SK-N-SH treated with all-trans-retinoic acid at 6 μM for 48 hours (cell line): ENCODE measurements at regions not wholly inside any gene's neighbourhood (a gene's known extent, or its start where the extent isn't known, plus 50 kb on each side); places are given as distances from the start of the nearest gene placed in this dataset.
"Not testable (repeated sequence)": the region's sequence is repeated elsewhere in the genome, so short reads cannot be mapped to it uniquely, and the experiment has no call there.

ENCODE experiments used
- ATAC-seq: fragments of 200-7000 bp; cut with Tn5 transposase; 3 replicates; pipeline ENCODE4 v1.9.1; 2020; ENCODE audit warnings: mild to moderate bottlenecking, moderate library complexity
- ARNTL ChIP-seq: fragments of 450-650 bp; formaldehyde crosslinking; IDR thresholded peaks from 2 replicates; pipeline ENCODE4 v1.5.0; 2020; ENCODE audit warnings: low read depth, mild to moderate bottlenecking, moderate library complexity, borderline replicate concordance
- BACH2 ChIP-seq: fragments of 250-450 bp; sonication (Bioruptor Pico); IDR thresholded peaks from 2 replicates; pipeline ENCODE4 v1.9.0; 2021; ENCODE audit warnings: mild to moderate bottlenecking, borderline replicate concordance
- CREB5 ChIP-seq: fragments of 250-450 bp; sonication (Bioruptor Pico); IDR thresholded peaks from 2 replicates; pipeline ENCODE4 v1.5.1; 2020; ENCODE audit warnings: low read depth, mild to moderate bottlenecking, moderate library complexity
- CSDC2 ChIP-seq: fragments of 250-450 bp; sonication (Bioruptor Pico); IDR thresholded peaks from 2 replicates; pipeline ENCODE4 v1.5.0; 2020; ENCODE audit warnings: mild to moderate bottlenecking, moderate library complexity
- CSRNP3 ChIP-seq: fragments of 250-450 bp; sonication (Bioruptor Pico); IDR thresholded peaks from 2 replicates; pipeline ENCODE4 v1.5.1; 2021; ENCODE audit warnings: mild to moderate bottlenecking, moderate library complexity
- ESRRG ChIP-seq: fragments of 250-450 bp; sonication (Bioruptor Pico); IDR thresholded peaks from 2 replicates; pipeline ENCODE4 v1.6.1; 2021; ENCODE audit warnings: mild to moderate bottlenecking
- GLIS3 ChIP-seq: fragments of 250-450 bp; sonication (Bioruptor Pico); IDR thresholded peaks from 2 replicates; pipeline ENCODE4 v1.5.0; 2020; ENCODE audit warnings: mild to moderate bottlenecking, moderate library complexity
- ISL1 ChIP-seq: fragments of 250-450 bp; sonication (Bioruptor Pico); IDR thresholded peaks from 2 replicates; pipeline ENCODE4 v2.1.2; 2022; ENCODE audit warnings: mild to moderate bottlenecking, moderate library complexity
- PATZ1 ChIP-seq: fragments of 250-450 bp; sonication (Bioruptor Pico); IDR thresholded peaks from 2 replicates; pipeline ENCODE4 v1.8.0; 2020; ENCODE audit warnings: mild to moderate bottlenecking, moderate library complexity, borderline replicate concordance
- POU6F1 ChIP-seq: fragments of 250-450 bp; sonication (Bioruptor Pico); IDR thresholded peaks from 2 replicates; pipeline ENCODE4 v1.8.0; 2021; ENCODE audit warnings: low read depth, mild to moderate bottlenecking, moderate library complexity, borderline replicate concordance
- PPARA ChIP-seq: fragments of 250-450 bp; sonication (Bioruptor Pico); IDR thresholded peaks from 2 replicates; pipeline ENCODE4 v1.5.0; 2020; ENCODE audit warnings: mild to moderate bottlenecking, borderline replicate concordance
- RARB ChIP-seq: fragments of 250-450 bp; sonication (Bioruptor Pico); IDR thresholded peaks from 2 replicates; pipeline ENCODE4 v1.8.0; 2021; ENCODE audit warnings: mild to moderate bottlenecking, moderate library complexity
- SNAI2 ChIP-seq: fragments of 250-450 bp; sonication (Bioruptor Pico); IDR thresholded peaks from 2 replicates; pipeline ENCODE4 v1.5.0; 2020; ENCODE audit warnings: mild to moderate bottlenecking, moderate library complexity
- TCF4 ChIP-seq: fragments of 250-450 bp; sonication (Bioruptor Pico); IDR thresholded peaks from 2 replicates; pipeline ENCODE4 v1.8.0; 2021; ENCODE audit warnings: mild to moderate bottlenecking, moderate library complexity, borderline replicate concordance
- TOX ChIP-seq: fragments of 250-450 bp; sonication (Bioruptor Pico); IDR thresholded peaks from 2 replicates; pipeline ENCODE4 v1.8.0; 2021; ENCODE audit warnings: mild to moderate bottlenecking, moderate library complexity, borderline replicate concordance
- TSHZ2 ChIP-seq: fragments of 250-450 bp; sonication (Bioruptor Pico); IDR thresholded peaks from 2 replicates; pipeline ENCODE4 v1.5.0; 2020; ENCODE audit warnings: mild to moderate bottlenecking, moderate library complexity
- ZC3H10 ChIP-seq: fragments of 250-450 bp; sonication (Bioruptor Pico); IDR thresholded peaks from 2 replicates; pipeline ENCODE4 v1.5.1; 2021; ENCODE audit warnings: mild to moderate bottlenecking, moderate library complexity
- ZFP3 ChIP-seq: fragments of 250-450 bp; sonication (Bioruptor Pico); IDR thresholded peaks from 2 replicates; pipeline ENCODE4 v1.5.0; 2020; ENCODE audit warnings: mild to moderate bottlenecking, moderate library complexity
- ZFP30 ChIP-seq: fragments of 450-650 bp; formaldehyde crosslinking; IDR thresholded peaks from 2 replicates; pipeline ENCODE4 v1.5.0; 2022; ENCODE audit warnings: mild to moderate bottlenecking, moderate library complexity
- ZNF565 ChIP-seq: fragments of 450-650 bp; formaldehyde crosslinking; conservative IDR thresholded peaks from 2 replicates; pipeline ENCODE4 v1.5.0; 2020; ENCODE audit warnings: low read depth, mild to moderate bottlenecking, moderate library complexity
- ZNF70 ChIP-seq: fragments of 450-650 bp; formaldehyde crosslinking; IDR thresholded peaks from 2 replicates; pipeline ENCODE4 v1.5.0; 2020; ENCODE audit warnings: mild to moderate bottlenecking, moderate library complexity

- ATAC-seq: no peak
- TF ChIP-seq ZNF70 (CRISPR knock-in tag) (no peak), GLIS3 (no peak), ARNTL (CRISPR knock-in tag) (no peak), POU6F1 (CRISPR knock-in tag) (no peak), SNAI2 (CRISPR knock-in tag) (no peak), CREB5 (CRISPR knock-in tag) (no peak), ISL1 (no peak), PPARA (CRISPR knock-in tag) (no peak), ZC3H10 (CRISPR knock-in tag) (no peak), CSDC2 (no peak), BACH2 (CRISPR knock-in tag) (no peak), TOX (CRISPR knock-in tag) (no peak), TSHZ2 (CRISPR knock-in tag) (no peak), ESRRG (CRISPR knock-in tag) (no peak), PATZ1 (CRISPR knock-in tag) (no peak)
Measured at GRCh38 chr14:86777963-86778602, 1214.9 kb downstream of the GALC start.

GRCh38 chr14:86775896-86776295, 1217.1 kb downstream of the GALC start:
- ATAC-seq: not testable (repeated sequence)

- ATAC-seq: no peak
- no peak for TF ChIP-seq PPARA (CRISPR knock-in tag)
- TF ChIP-seq ZFP3: no peak
- no peak for TF ChIP-seq ZFP30 (CRISPR knock-in tag)
- TF ChIP-seq ARNTL (CRISPR knock-in tag): no peak
- no peak for TF ChIP-seq CSDC2
- TF ChIP-seq ESRRG (CRISPR knock-in tag): no peak
- TF ChIP-seq ISL1: no peak
- TF ChIP-seq CREB5 (CRISPR knock-in tag): no peak
- TF ChIP-seq ZNF70 (CRISPR knock-in tag): no peak
- TF ChIP-seq CSRNP3 (CRISPR knock-in tag): no peak
- no peak for TF ChIP-seq TOX (CRISPR knock-in tag)
- no peak for TF ChIP-seq TCF4 (CRISPR knock-in tag)
- no peak for TF ChIP-seq ZNF565 (CRISPR knock-in tag)
- no peak for TF ChIP-seq RARB (CRISPR knock-in tag)
- TF ChIP-seq BACH2 (CRISPR knock-in tag): no peak
- TF ChIP-seq PATZ1 (CRISPR knock-in tag): no peak
- TF ChIP-seq TSHZ2 (CRISPR knock-in tag): no peak
Measured at GRCh38 chr14:86774916-86775315, 1218.1 kb downstream of the GALC start.
